HepG2 (cell line): ENCODE measurements at regions not wholly inside any gene's neighbourhood (a gene's known extent, or its start where the extent isn't known, plus 50 kb on each side); places are given as distances from the start of the nearest gene placed in this dataset.

Experiments
- ATAC-seq: fragments of 200-7000 bp; cut with Tn5 transposase; 3 replicates; pipeline ENCODE4 v1.9.1; 2020; ENCODE audit warnings: mild to moderate bottlenecking, moderate library complexity
- BruUV-seq: library from RNA; stranded (reverse); fragments of 400-500 nt; replicated peaks from 2 replicates; lab custom pipeline; 2021; lab: Mats Ljungman, UMichigan
- CTCF ChIA-PET: fragments of 300-600 bp; formaldehyde crosslinking; extraction: SDS; loops from one replicate; lab custom pipeline; 2021; ENCODE audit warnings: low total read pairs, inconsistent platforms, low intra/inter-chr PET ratio; lab: Yijun Ruan, JAX
- POLR2A ChIA-PET: fragments of 350-600 bp; sonication (Branson Sonifier 250); formaldehyde crosslinking; loops from one replicate; lab custom pipeline; 2020; ENCODE audit warnings: antibody characterized with exemption, inconsistent platforms; lab: Yijun Ruan, JAX
- DNase-seq: peaks from one replicate; pipeline ENCODE4 v3.0.0-alpha.2; 2015; ENCODE audit warnings: low spot score
- FAIRE-seq: peaks from 3 replicates; lab custom pipeline; 2011; peaks lifted over from hg19 to GRCh38; lab: Jason Lieb, UNC
- H2AFZ ChIP-seq: one replicate; pipeline ENCODE4 v1.6.1; 2011; ENCODE audit warnings: low read length, inconsistent platforms
- H3K27ac ChIP-seq: fragments of 300-600 bp; 3 replicates; pipeline ENCODE4 v1.8.0; 2011; ENCODE audit warnings: mixed run types, mild to moderate bottlenecking, mixed read lengths, low read length, inconsistent platforms; ENCODE audit not compliant: insufficient read depth; ENCODE audit errors: extremely low read length
- H3K27me3 ChIP-seq, 2 experiments: fragments of 200-600 bp in 1 of 2; 2 replicates in 1 of 2; 3 replicates in 1 of 2; pipeline versions ENCODE4 v1.6.0 to v1.8.0; 2011; ENCODE audit warnings: low read length in 2 of 2, mild to moderate bottlenecking in 2 of 2, moderate library complexity in 2 of 2, inconsistent platforms in 1 of 2; ENCODE audit not compliant: insufficient read depth in 2 of 2, control insufficient read depth in 1 of 2
- H3K36me3 ChIP-seq, 2 experiments: fragments of 200-600 bp in 1 of 2; replicated peaks in 1 of 2; 2 replicates in 1 of 2; 3 replicates in 1 of 2; pipeline versions ENCODE4 v1.5.1 to v1.8.0; 2011; ENCODE audit warnings: low read length in 2 of 2, inconsistent platforms in 1 of 2; ENCODE audit not compliant: insufficient read depth in 2 of 2, control insufficient read depth in 1 of 2
- H3K4me1 ChIP-seq: 2 replicates; pipeline ENCODE4 v1.5.1; 2012; ENCODE audit warnings: low read length, inconsistent platforms; ENCODE audit not compliant: insufficient read depth
- H3K4me2 ChIP-seq: 2 replicates; pipeline ENCODE4 v1.6.0; 2011; ENCODE audit warnings: low read depth, low read length, inconsistent platforms
- H3K4me3 ChIP-seq, 3 experiments: fragments of 200-600 bp in 1 of 3; sonication (generic), shearing (Covaris generic) in 1 of 3; replicated peaks in 1 of 3; 2 replicates each; pipeline ENCODE4 v1.5.1; 2011 to 2016; ENCODE audit warnings: low read length in 3 of 3, inconsistent platforms in 2 of 3, low read depth in 2 of 3, mild to moderate bottlenecking in 2 of 3, control low read depth in 1 of 3, mixed read lengths in 1 of 3; ENCODE audit not compliant: insufficient read depth in 1 of 3
- H3K79me2 ChIP-seq: one replicate; pipeline ENCODE4 v1.6.1; 2011; ENCODE audit warnings: low read length, inconsistent platforms; ENCODE audit not compliant: insufficient read depth
- H3K9ac ChIP-seq: 2 replicates; pipeline ENCODE4 v1.6.0; 2011; ENCODE audit warnings: mild to moderate bottlenecking, low read depth, low read length, inconsistent platforms; ENCODE audit not compliant: insufficient read depth
- H3K9me3 ChIP-seq: 2 replicates; pipeline ENCODE4 v1.5.1; 2012; ENCODE audit warnings: mild to moderate bottlenecking, low read length
- H4K20me1 ChIP-seq: 2 replicates; pipeline ENCODE4 v1.6.0; 2011; ENCODE audit warnings: inconsistent platforms, mild to moderate bottlenecking, low read length, moderate library complexity; ENCODE audit not compliant: insufficient read depth
- AGO2 ChIP-seq: fragments of 200-400 bp; formaldehyde crosslinking; optimal IDR thresholded peaks from 2 replicates; pipeline ENCODE3; 2017; ENCODE audit warnings: mild to moderate bottlenecking, low read depth, low read length, moderate library complexity
- SIN3B ChIP-seq: fragments of 150-350 bp; IDR thresholded peaks from 2 replicates; pipeline ENCODE4 v1.6.1; 2014; ENCODE audit warnings: low read length
- SUZ12 ChIP-seq: fragments of 150-350 bp; IDR thresholded peaks from 2 replicates; pipeline ENCODE4 v1.6.1; 2014; ENCODE audit warnings: low read depth, low read length
- WGBS: methylation state at CpG from one replicate; pipeline ENCODE4 v1.1.6; 2017; ENCODE audit warnings: low lambda C conversion rate; 5-methylcytosine and 5-hydroxymethylcytosine counted together
- in situ Hi-C: cut with HindIII; loops from 2 replicates; pipeline ENCODE4 v1.10.0; 2017; ENCODE audit warnings: low pct_unique_long_range_greater_than_20kb; ENCODE audit not compliant: extremely low pct_ligation_motif_present
- intact Hi-C: fragments of 100-400 bp; cut with micrococcal nuclease; formaldehyde crosslinking; loops from one replicate; pipeline ENCODE4 v1.10.0; 2022; ENCODE audit not compliant: unreplicated experiment
- TF ChIP-seq, protein P1 (sequence below): sonication (generic); formaldehyde crosslinking; IDR thresholded peaks from 2 replicates; pipeline ENCODE4 v1.5.1; 2020; ENCODE audit warnings: missing genetic modification reagents, mild to moderate bottlenecking, borderline replicate concordance
- TF ChIP-seq, protein P2 (sequence below): fragments of 450-650 bp; IDR thresholded peaks from 2 replicates; pipeline ENCODE4 v1.6.1; 2016
- TF ChIP-seq, protein P3 (sequence below): sonication (generic); formaldehyde crosslinking; IDR thresholded peaks from 2 replicates; pipeline ENCODE4 v1.9.0; 2021; ENCODE audit warnings: missing genetic modification reagents, mild to moderate bottlenecking, borderline replicate concordance

DNA sequence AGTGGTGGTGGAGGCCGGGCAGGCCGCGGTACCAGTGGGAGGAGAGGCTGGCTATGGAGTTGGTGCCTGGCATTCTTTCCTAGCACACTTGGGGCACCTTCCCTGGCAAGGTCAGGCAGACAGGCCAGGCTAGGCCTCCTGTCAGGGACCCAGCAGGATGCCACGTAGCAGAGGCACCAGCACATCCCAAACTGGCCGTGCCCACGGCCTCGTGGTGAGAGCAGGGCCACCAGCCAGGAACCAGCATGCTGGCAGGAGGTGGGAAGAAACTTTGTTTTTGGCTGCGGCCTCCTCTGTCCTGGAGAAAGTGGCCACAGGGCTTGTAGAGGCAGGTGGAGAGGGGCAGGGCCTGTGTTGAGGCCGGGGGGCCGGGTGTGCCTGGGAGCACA is 57.6 kb upstream of the CBFA2T3 start (continued):
- TF ChIP-seq SIN3B = no peak
- TF ChIP-seq SUZ12 = no peak
- TF ChIP-seq, all 625 proteins: peak for 0

DNA sequence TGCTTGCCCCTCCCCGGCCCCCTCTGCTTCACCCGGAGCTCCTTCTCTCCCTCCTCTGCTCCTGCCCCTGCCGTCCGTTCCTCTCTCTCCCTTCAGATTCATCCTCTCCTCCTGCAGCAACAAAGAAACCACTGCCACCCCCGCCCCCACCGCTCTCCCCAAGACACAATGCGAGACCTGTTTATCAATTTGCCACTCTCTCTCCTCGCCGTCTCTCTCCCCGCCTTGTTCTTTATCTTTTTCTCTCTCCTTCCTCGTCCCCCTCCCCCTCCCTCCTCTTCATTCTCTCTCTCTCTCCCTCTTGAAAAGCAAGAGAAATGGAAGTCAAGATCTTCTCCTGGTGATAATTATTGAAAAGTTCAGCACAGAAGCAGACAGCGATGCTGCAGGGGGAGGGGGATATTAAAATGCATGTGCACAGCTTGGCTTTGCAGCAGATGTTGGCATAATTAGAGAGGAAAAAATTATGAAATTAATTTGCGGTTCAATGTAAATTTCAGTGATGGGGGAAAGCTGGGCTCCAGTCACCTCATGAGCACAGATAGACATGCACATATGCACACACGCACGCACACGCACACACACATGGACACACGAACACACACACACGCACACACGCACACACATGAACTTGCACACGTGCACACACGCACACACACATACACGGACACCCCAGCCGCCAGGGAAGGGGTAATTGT is 58.1 kb upstream of the CBFA2T3 start:
- POLR2A ChIA-PET = no interaction called here

More for the DNA sequence above, 58.1 kb upstream of the CBFA2T3 start:
- no peak overlapping the region for H3K4me2 ChIP-seq
- H3K9me3 ChIP-seq = peaks cover 5% of the 10 kb centered on the region; the same call in 1 of the 2 replicates
- H3K79me2 ChIP-seq = no peaks in the 10 kb centered on the region
- no TSS peak for BruUV-seq
- no peak overlapping the region for H3K9ac ChIP-seq
- TF ChIP-seq, protein P1, sequence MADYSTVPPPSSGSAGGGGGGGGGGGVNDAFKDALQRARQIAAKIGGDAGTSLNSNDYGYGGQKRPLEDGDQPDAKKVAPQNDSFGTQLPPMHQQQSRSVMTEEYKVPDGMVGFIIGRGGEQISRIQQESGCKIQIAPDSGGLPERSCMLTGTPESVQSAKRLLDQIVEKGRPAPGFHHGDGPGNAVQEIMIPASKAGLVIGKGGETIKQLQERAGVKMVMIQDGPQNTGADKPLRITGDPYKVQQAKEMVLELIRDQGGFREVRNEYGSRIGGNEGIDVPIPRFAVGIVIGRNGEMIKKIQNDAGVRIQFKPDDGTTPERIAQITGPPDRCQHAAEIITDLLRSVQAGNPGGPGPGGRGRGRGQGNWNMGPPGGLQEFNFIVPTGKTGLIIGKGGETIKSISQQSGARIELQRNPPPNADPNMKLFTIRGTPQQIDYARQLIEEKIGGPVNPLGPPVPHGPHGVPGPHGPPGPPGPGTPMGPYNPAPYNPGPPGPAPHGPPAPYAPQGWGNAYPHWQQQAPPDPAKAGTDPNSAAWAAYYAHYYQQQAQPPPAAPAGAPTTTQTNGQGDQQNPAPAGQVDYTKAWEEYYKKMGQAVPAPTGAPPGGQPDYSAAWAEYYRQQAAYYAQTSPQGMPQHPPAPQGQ (CRISPR knock-in tag) = no peak
- TF ChIP-seq, protein P2, sequence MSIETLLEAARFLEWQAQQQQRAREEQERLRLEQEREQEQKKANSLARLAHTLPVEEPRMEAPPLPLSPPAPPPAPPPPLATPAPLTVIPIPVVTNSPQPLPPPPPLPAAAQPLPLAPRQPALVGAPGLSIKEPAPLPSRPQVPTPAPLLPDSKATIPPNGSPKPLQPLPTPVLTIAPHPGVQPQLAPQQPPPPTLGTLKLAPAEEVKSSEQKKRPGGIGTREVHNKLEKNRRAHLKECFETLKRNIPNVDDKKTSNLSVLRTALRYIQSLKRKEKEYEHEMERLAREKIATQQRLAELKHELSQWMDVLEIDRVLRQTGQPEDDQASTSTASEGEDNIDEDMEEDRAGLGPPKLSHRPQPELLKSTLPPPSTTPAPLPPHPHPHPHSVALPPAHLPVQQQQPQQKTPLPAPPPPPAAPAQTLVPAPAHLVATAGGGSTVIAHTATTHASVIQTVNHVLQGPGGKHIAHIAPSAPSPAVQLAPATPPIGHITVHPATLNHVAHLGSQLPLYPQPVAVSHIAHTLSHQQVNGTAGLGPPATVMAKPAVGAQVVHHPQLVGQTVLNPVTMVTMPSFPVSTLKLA = peak; percentile 78
- no peak for TF ChIP-seq AGO2
- TF ChIP-seq, protein P3, sequence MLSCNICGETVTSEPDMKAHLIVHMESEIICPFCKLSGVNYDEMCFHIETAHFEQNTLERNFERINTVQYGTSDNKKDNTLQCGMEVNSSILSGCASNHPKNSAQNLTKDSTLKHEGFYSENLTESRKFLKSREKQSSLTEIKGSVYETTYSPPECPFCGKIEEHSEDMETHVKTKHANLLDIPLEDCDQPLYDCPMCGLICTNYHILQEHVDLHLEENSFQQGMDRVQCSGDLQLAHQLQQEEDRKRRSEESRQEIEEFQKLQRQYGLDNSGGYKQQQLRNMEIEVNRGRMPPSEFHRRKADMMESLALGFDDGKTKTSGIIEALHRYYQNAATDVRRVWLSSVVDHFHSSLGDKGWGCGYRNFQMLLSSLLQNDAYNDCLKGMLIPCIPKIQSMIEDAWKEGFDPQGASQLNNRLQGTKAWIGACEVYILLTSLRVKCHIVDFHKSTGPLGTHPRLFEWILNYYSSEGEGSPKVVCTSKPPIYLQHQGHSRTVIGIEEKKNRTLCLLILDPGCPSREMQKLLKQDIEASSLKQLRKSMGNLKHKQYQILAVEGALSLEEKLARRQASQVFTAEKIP = no peak
- TF ChIP-seq, all 625 proteins: peak for 1
- no peaks in the 10 kb centered on the region for H3K4me1 ChIP-seq
- 10% methylated on average over 22 of the region's 23 CpGs for WGBS
- no peak for DNase-seq
- H3K27ac ChIP-seq = no peak overlapping the region
- no peak overlapping the region for H3K4me3 ChIP-seq
- peaks cover 8% of the 10 kb centered on the region; the same call in 1 of the 2 replicates for H4K20me1 ChIP-seq
- in situ Hi-C loops (no loop called here), intact Hi-C loops (no loop called here)
- H3K36me3 ChIP-seq = no peaks in the 10 kb centered on the region
- H3K27me3 ChIP-seq = peaks cover 25 to 80% of the 10 kb centered on the region in 2 experiments
- no peak for FAIRE-seq
- no peak for ATAC-seq
- no peak overlapping the region for H2AFZ ChIP-seq
- CTCF ChIA-PET = no interaction called here
